ENCODE measurements at regions not wholly inside any gene's neighbourhood (a gene's known extent, or its start where the extent isn't known, plus 50 kb on each side); places are given as distances from the start of the nearest gene placed in this dataset.

DNA sequence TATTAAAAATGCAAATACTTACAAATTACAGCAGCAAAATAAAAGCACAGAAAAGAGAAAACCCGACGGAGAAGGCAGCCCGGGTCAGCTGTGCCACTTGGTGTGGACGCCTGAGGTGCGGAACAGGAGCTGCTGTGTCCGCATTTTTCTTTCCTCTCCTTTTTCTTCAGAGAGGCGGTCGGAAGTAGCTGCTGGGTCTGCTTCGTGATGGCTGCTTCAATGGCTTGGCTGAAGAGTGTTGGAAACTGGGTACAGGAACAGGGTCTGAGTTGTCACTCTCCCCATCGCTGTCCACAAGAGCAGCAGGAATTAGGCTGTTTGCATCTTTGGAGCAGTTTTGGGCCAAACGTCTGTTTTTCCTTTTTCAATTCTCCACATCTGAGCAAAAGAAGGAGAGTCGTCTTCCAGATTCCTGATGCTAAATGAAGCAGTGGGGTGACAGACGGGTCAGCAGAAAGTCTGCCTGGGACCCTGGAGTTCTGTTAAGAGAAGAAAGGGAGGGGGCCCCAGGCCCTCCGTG is 53.5 kb upstream of the ARL8B start:
- Histone ChIP-seq H3K27me3 (ENCODE audit: insufficient read depth, low read length) (peaks cover 4% of the 10 kb centered on the region; the same call in 1 of the 2 replicates), H3K4me3 (ENCODE audit: low read depth, low read length) (no peak overlapping the region), H3K4me1 (ENCODE audit: control insufficient read depth, insufficient read depth, low read length, unreplicated experiment) (no peaks in the 10 kb centered on the region), H3K27ac (ENCODE audit: low read depth, low read length) (no peak overlapping the region), H2AFZ (ENCODE audit: low read length, unreplicated experiment) (no peak overlapping the region), H3K36me3 (ENCODE audit: insufficient read depth, low read length) (no peaks in the 10 kb centered on the region), H3K79me2 (ENCODE audit: control insufficient read depth, insufficient read depth, low read length, unreplicated experiment) (no peaks in the 10 kb centered on the region)

DNA sequence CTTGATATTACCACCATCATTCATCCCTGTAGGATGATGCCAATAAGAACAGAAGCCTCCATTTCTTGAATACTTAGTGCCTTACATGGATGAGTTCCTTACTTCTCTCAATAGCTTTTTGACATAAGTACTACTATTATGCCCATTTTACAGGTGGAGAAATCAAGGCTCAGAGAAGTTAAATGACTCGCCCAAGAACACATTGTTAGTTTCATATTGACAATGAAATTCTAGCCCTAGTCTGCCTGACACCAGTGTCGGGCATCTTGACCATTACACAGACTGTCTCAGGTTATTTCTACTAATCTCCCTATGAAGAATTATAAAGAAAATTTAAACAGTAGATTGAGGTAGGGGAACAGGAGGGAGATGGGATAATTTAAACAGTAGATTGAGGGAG is 52.5 kb upstream of the ARL8B start:
- Histone ChIP-seq H3K27ac (ENCODE audit: low read depth, low read length) (no peak overlapping the region), H2AFZ (ENCODE audit: low read length, unreplicated experiment) (no peak overlapping the region), H3K27me3 (ENCODE audit: insufficient read depth, low read length) (peaks cover 4% of the 10 kb centered on the region; the same call in 1 of the 2 replicates), H3K4me3 (ENCODE audit: low read depth, low read length) (no peak overlapping the region), H3K36me3 (ENCODE audit: insufficient read depth, low read length) (no peaks in the 10 kb centered on the region), H3K4me1 (ENCODE audit: control insufficient read depth, insufficient read depth, low read length, unreplicated experiment) (no peaks in the 10 kb centered on the region), H3K79me2 (ENCODE audit: control insufficient read depth, insufficient read depth, low read length, unreplicated experiment) (no peaks in the 10 kb centered on the region)

DNA sequence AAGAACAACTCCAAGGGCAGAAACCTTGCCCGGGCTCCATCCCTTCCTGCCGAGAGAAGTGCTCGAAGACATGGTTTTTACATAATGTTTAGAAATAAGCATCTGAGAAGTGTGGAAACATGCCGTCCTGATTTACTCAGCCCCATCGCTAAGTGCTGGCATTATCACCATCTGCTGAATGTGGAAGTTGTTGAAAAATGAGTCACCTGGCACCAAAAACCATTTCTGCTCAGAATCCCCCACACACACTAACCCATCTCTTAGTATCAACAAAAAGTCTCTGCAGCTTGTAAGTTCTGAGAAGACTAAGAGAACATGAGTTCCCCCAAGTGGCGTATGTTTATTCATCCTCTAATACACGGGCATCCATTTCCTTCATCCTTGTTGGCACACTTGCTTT is 51.0 kb upstream of the ARL8B start:
- Histone ChIP-seq H2AFZ (ENCODE audit: low read length, unreplicated experiment) (peak overlapping the region; percentile 4), H3K27me3 (ENCODE audit: insufficient read depth, low read length) (peaks cover 4% of the 10 kb centered on the region; the same call in 1 of the 2 replicates), H3K4me3 (ENCODE audit: low read depth, low read length) (no peak overlapping the region), H3K36me3 (ENCODE audit: insufficient read depth, low read length) (no peaks in the 10 kb centered on the region), H3K79me2 (ENCODE audit: control insufficient read depth, insufficient read depth, low read length, unreplicated experiment) (no peaks in the 10 kb centered on the region), H3K4me1 (ENCODE audit: control insufficient read depth, insufficient read depth, low read length, unreplicated experiment) (no peaks in the 10 kb centered on the region), H3K27ac (ENCODE audit: low read depth, low read length) (no peak overlapping the region)

DNA sequence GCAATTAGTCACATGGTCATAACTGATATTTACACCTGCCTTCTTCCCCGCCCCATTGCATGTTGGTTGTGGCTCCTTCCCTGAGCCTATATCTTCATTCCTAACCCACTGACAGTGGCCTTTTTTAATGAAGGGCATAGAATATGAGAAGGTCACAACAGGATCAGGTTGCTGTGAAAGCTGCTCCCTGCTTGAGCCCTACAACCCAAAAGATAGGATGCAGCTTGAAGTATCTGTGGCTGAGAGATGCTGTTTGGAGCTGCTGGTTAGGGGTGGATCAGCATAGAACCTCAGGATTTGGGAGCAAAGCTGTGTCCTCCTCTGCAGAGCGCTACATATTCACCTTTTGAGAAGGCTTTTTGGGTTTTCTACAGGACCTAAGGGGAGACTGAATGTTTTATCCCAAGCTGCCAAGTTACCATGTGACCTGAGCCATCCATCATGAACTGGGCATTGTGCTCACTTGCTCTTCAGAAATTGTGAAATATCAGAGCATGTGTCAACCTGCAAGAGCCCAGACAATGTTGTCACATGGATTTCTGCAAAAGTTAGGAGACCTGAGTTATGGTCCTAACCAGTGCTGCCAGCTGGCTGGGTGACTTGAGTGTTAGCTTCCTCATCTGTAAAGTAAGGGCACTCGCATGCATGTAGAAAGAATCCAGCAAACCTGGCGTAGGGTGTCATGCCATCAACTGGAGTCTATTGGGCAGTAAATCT is 49.8 kb upstream of the ARL8B start:
- Histone ChIP-seq H3K79me2 (ENCODE audit: control insufficient read depth, insufficient read depth, low read length, unreplicated experiment) (no peaks in the 10 kb centered on the region), H3K4me3 (ENCODE audit: low read depth, low read length) (no peak overlapping the region), H2AFZ (ENCODE audit: low read length, unreplicated experiment) (no peak overlapping the region), H3K36me3 (ENCODE audit: insufficient read depth, low read length) (no peaks in the 10 kb centered on the region), H3K27me3 (ENCODE audit: insufficient read depth, low read length) (peaks cover 4% of the 10 kb centered on the region; the same call in 1 of the 2 replicates), H3K4me1 (ENCODE audit: control insufficient read depth, insufficient read depth, low read length, unreplicated experiment) (no peaks in the 10 kb centered on the region), H3K27ac (ENCODE audit: low read depth, low read length) (no peak overlapping the region)

Measured in ACC112 (cell line).